Cardiac fibroblast (primary cell): ENCODE measurements at regions not wholly inside any gene's neighbourhood (a gene's known extent, or its start where the extent isn't known, plus 50 kb on each side); places are given as distances from the start of the nearest gene placed in this dataset.
A peak's percentile ranks its signal among the peaks of the same experiment; 100 is the strongest.

Experiments
- DNase-seq, 2 donors: peaks; one replicate each; pipeline versions ENCODE4 v3.0.0 to v3.0.0-alpha.2; 2010; ENCODE audit warnings: low read depth in 2 of 2
- H3K4me3 ChIP-seq, 2 donors: replicated peaks in 1 of 2; 1 replicate in 1 of 2; 2 replicates in 1 of 2; pipeline ENCODE4 v1.5.1; 2011; ENCODE audit warnings: low read depth in 2 of 2, low read length in 2 of 2, mild to moderate bottlenecking in 2 of 2, moderate library complexity in 1 of 2
- TF ChIP-seq, protein P1 (sequence below): IDR thresholded peaks from one replicate; pipeline ENCODE4 v1.5.1; 2011; ENCODE audit warnings: low read depth, mild to moderate bottlenecking, low read length, inconsistent platforms

- TF ChIP-seq, protein P1, sequence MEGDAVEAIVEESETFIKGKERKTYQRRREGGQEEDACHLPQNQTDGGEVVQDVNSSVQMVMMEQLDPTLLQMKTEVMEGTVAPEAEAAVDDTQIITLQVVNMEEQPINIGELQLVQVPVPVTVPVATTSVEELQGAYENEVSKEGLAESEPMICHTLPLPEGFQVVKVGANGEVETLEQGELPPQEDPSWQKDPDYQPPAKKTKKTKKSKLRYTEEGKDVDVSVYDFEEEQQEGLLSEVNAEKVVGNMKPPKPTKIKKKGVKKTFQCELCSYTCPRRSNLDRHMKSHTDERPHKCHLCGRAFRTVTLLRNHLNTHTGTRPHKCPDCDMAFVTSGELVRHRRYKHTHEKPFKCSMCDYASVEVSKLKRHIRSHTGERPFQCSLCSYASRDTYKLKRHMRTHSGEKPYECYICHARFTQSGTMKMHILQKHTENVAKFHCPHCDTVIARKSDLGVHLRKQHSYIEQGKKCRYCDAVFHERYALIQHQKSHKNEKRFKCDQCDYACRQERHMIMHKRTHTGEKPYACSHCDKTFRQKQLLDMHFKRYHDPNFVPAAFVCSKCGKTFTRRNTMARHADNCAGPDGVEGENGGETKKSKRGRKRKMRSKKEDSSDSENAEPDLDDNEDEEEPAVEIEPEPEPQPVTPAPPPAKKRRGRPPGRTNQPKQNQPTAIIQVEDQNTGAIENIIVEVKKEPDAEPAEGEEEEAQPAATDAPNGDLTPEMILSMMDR: no peak
- H3K4me3 ChIP-seq: no peak overlapping the region
- no peak for DNase-seq
Observed at GRCh38 chr7:109898-110556, 82.3 kb upstream of the FAM20C start.

- TF ChIP-seq, protein P1: no peak
- no peak overlapping the region for H3K4me3 ChIP-seq
- DNase-seq: no peak
Observed at GRCh38 chr7:110557-111232, 81.7 kb upstream of the FAM20C start.

DNA sequence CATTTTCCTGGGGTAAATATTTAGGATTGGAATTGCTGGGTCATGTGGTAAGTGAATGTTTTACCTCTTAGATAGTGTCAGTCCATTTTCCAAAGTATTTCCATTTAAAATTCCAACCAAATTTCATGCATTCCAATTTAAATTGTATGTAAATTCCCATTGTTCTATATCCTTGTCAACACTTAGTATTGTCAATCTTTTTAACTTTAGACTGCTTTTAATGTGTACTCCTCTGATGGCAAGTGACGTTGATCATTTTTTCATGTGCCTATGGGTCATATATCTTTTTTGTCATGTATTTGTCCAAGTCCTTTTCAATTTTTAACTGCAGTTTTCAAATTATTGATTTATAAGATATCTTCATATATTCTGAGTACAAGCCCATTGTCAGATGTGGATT, 80.8 kb upstream of the FAM20C start:
- DNase-seq: no peak
- TF ChIP-seq, protein P1: no peak
- H3K4me3 ChIP-seq: no peak overlapping the region

DNA sequence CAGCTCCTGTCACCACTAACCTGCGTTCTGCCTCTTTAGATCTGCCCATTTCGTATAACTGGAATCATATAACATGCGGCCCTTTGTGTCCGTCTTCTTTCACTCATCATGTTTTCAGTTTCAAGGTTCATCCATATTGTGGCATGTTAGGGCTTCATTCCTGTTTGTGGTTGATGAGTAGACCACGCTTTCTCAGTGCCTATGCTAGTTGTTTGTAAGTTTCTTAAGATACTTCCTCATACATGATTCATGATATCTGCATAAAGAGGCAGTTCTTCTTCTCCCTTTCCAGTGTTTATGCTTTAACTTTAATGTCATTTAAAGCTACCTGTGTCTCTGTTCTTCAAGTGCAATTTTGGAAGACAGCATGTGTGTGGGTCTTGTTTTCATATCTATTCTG, 79.5 kb upstream of the FAM20C start:
- no peak for DNase-seq
- H3K4me3 ChIP-seq: no peak overlapping the region
- TF ChIP-seq, protein P1: no peak

DNA sequence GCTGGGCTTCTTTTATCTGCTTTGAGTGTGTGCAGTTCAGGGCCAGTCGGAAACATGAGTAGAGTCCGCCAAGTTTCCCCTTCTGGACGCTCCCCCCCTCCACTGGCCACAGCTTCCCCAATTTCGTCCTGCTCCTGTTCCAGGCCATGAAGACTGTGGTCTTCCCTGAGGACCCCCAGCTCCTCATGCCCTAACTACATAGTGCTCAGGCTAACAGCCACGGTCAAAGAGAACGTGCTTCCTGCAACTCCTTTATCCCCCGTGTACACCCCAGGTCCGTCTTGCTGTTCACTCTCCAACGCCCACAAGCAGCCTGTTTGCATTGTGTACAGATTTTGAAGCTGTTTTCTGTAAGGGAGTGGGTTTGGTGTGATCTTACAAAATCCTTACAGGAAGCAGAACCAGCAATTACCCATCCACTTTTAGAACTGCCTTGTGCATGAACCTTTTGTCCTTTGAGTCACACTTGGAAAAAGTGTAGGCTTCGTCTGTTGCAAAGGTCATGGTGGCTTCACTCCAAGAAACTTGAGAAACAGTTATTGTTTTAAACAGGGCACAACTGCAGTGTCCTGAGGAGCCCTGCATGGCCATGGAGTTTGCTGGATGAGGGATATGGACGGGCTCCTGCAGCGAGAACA, 77.0 kb upstream of the FAM20C start:
- TF ChIP-seq, protein P1: no peak
- peak; percentile 78 to 94 for DNase-seq
- H3K4me3 ChIP-seq: no peak overlapping the region

DNA sequence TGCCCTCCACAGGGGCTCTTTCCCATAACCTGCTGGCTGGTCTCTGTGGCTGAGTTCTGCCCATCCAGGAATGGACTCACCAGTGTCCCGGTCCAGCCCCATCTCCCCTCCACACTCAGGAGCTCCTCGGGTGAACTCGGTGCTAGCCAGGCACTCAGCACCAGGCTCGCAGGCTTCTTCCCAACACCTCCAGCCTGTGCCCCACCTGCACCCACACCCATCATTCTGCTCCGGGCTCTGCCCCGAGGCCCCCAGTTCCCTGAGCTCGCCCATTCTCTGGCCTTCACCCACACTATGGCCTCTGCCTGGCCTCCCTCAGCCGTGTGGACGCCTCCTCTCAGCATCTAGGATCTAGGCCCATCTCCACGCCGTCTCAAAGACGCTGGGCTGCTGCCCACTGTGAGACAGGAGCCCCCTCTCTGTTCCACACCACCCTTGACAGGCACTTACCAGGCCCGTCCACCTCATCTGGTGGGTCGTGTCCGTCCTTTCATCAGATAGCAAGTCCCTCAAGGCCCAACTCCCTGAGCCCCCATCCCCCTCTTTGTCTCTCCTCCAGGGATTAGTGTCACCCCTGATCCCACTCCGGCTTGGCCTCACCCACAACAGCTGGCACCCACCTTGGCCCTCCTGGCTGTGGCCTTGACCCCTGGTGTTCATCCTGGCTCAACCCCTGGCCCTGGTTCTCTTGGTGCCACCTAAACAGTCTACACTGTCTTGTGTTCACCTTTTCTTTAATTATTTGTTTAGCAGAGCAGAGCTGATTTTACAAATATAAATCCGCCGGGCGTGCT, 76.0 kb upstream of the FAM20C start:
- TF ChIP-seq, protein P1: no peak
- H3K4me3 ChIP-seq: no peak overlapping the region
- DNase-seq: no peak
